Kidney epithelial cell (primary cell): ENCODE measurements at regions not wholly inside any gene's neighbourhood (a gene's known extent, or its start where the extent isn't known, plus 50 kb on each side); places are given as distances from the start of the nearest gene placed in this dataset.

Source experiments
- DNase-seq: peaks from one replicate; pipeline ENCODE4 v3.0.0-alpha.2; 2010; ENCODE audit warnings: low read depth
- H3K27me3 ChIP-seq: 2 replicates; pipeline ENCODE4 v1.6.0; 2011; ENCODE audit warnings: low read length; ENCODE audit not compliant: control insufficient read depth, insufficient read depth
- H3K36me3 ChIP-seq: 2 replicates; pipeline ENCODE4 v1.5.1; 2011; ENCODE audit warnings: low read length; ENCODE audit not compliant: control insufficient read depth, insufficient read depth
- H3K4me3 ChIP-seq: 2 replicates; pipeline ENCODE4 v1.5.1; 2011; ENCODE audit warnings: low read depth, mild to moderate bottlenecking, control low read depth, low read length
- TF ChIP-seq, protein P1 (sequence below): IDR thresholded peaks from 2 replicates; pipeline ENCODE4 v1.5.1; 2011; ENCODE audit warnings: mild to moderate bottlenecking, moderate library complexity, low read length, control low read depth, inconsistent platforms; ENCODE audit not compliant: insufficient read depth, poor library complexity, severe bottlenecking

DNA sequence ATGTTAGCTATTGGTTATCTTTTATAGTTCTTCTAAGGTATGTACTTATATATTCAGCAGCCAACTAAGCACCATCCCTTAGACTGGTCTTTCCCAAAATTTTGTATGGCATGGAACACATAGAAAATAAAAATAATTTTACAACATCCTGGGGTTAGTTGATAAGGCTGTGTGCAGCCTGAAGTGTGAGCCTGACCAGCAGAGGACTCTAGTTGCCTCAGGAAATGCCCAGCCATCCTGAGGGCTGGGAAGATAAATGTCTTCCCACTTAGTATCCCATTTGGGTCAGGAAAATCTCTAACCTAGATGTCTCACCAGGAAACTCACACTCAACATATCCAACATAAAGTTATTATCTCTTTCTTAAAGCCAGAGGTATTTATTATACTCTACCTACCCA lies 251.4 kb upstream of the POF1B start:
- Histone ChIP-seq H3K36me3 (no peaks in the 10 kb centered on the region), H3K27me3 (no peaks in the 10 kb centered on the region), H3K4me3 (no peak overlapping the region)
- no peak for DNase-seq
- TF ChIP-seq, protein P1, sequence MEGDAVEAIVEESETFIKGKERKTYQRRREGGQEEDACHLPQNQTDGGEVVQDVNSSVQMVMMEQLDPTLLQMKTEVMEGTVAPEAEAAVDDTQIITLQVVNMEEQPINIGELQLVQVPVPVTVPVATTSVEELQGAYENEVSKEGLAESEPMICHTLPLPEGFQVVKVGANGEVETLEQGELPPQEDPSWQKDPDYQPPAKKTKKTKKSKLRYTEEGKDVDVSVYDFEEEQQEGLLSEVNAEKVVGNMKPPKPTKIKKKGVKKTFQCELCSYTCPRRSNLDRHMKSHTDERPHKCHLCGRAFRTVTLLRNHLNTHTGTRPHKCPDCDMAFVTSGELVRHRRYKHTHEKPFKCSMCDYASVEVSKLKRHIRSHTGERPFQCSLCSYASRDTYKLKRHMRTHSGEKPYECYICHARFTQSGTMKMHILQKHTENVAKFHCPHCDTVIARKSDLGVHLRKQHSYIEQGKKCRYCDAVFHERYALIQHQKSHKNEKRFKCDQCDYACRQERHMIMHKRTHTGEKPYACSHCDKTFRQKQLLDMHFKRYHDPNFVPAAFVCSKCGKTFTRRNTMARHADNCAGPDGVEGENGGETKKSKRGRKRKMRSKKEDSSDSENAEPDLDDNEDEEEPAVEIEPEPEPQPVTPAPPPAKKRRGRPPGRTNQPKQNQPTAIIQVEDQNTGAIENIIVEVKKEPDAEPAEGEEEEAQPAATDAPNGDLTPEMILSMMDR, result no peak

DNA sequence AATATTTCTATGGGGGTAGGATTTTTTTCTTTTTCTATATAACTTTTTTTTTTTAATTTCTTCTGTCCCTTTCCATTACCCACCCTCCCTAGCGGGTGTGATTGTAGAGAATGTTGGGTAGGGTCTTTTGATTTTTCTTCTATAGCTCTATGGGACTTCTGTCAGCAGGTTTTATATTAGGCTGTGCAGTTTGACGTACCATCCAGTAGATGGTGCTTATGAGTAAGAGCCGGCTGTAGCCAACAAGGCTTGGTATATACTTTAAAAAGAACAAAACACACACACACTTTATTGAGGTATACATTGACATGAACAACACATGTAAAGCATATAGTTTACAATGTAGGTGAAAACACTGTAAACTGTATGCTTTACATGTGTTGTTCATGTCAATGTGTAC lies 247.9 kb upstream of the POF1B start:
- TF ChIP-seq, protein P1, result peak; percentile 34
- no peak for DNase-seq
- Histone ChIP-seq H3K36me3 (no peaks in the 10 kb centered on the region), H3K4me3 (no peak overlapping the region), H3K27me3 (no peaks in the 10 kb centered on the region)

DNA sequence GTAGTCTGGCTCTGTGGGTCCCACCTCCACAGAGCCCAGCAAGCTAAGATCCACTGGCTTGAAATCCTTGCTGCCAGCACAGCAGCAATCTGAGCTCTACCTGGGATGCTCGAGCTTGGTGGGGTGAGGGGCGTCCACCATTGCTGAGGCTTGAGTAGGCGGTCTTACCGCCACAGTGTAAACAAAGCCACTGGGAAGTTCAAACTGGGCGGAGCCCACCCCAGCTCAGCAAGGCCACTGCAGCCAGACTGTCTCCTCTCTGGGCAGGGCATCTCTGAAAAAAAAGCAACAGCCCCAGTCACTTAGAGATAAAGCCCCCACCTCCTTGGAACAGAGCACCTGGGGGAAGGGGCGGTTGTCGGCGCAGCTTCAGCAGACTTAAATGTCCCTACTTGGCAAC lies 243.2 kb upstream of the POF1B start:
- TF ChIP-seq, protein P1, result no peak
- no peaks in the 10 kb centered on the region for H3K27me3 ChIP-seq
- no peaks in the 10 kb centered on the region for H3K36me3 ChIP-seq
- H3K4me3 ChIP-seq, result no peak overlapping the region
- no peak for DNase-seq

DNA sequence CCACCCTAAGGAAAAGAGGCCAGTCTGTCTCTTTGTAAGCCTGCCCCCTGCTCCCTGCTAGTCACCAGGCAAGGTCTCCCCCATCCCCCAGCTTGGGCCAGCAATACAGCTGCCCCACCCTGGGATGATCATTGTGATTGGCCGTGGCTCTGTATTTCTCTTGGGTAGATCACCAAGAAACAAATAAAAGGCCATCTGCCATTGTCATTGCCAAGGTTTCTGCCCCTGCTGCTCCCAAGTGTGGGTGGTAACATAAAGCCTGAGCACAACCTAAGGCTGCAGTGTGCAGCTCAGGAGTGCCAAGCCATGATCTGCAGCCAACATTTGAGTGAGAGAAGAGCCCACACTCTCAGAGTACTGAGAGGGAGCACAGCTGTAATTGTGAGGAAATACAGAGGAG lies 241.0 kb upstream of the POF1B start:
- H3K36me3 ChIP-seq, result no peaks in the 10 kb centered on the region
- H3K4me3 ChIP-seq, result no peak overlapping the region
- H3K27me3 ChIP-seq, result no peaks in the 10 kb centered on the region
- TF ChIP-seq, protein P1, result no peak
- no peak for DNase-seq

DNA sequence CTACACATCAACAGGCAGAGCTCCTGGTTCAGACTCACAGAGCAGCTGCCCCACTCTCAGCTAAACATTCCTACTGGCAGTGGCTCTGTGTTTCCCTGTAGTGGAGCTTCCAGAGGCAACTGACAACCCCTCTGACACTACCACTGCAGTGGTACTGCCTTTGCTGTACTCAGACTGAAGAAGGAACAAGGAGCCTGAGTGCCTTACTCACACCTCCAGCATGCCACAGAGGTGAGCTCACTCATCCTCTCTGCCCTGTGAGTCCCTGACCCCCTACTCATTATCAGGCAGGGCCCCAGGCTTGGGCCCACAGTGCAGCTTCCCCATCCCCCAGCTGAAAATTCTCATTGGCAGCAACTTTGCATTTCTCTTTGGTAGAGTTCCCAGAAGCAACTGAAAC lies 240.5 kb upstream of the POF1B start:
- DNase-seq, result no peak
- Histone ChIP-seq H3K4me3 (no peak overlapping the region), H3K27me3 (no peaks in the 10 kb centered on the region), H3K36me3 (no peaks in the 10 kb centered on the region)
- TF ChIP-seq, protein P1, result no peak

DNA sequence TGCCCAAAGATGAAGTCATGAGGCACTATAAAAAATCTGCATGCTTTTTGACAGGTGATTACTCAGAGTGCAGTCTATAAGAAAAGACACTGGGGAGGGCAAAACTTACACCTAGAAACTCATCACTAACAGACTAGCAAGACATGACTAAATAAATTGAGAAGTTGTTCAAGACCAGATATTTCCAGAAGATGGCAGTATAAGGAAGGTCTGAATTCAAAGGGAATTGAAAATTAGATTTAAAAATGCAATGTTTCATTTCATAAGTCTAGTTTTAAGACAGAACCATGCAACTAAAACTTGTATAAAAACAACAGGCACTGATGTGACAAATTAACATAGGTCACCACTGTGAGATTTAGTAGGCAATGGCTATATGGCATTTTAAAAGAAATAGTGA lies 232.5 kb upstream of the POF1B start:
- Histone ChIP-seq H3K4me3 (no peak overlapping the region), H3K36me3 (no peaks in the 10 kb centered on the region), H3K27me3 (no peaks in the 10 kb centered on the region)
- DNase-seq, result no peak
- TF ChIP-seq, protein P1, result peak; percentile 15
